ENCODE measurements at regions not wholly inside any gene's neighbourhood (a gene's known extent, or its start where the extent isn't known, plus 50 kb on each side); places are given as distances from the start of the nearest gene placed in this dataset.

GRCh38 chr3:95901948-95902347 is 912.4 kb upstream of the EPHA6 start:
- TF ChIP-seq, protein P1, sequence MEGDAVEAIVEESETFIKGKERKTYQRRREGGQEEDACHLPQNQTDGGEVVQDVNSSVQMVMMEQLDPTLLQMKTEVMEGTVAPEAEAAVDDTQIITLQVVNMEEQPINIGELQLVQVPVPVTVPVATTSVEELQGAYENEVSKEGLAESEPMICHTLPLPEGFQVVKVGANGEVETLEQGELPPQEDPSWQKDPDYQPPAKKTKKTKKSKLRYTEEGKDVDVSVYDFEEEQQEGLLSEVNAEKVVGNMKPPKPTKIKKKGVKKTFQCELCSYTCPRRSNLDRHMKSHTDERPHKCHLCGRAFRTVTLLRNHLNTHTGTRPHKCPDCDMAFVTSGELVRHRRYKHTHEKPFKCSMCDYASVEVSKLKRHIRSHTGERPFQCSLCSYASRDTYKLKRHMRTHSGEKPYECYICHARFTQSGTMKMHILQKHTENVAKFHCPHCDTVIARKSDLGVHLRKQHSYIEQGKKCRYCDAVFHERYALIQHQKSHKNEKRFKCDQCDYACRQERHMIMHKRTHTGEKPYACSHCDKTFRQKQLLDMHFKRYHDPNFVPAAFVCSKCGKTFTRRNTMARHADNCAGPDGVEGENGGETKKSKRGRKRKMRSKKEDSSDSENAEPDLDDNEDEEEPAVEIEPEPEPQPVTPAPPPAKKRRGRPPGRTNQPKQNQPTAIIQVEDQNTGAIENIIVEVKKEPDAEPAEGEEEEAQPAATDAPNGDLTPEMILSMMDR (IDR thresholded peaks at IDR 0.05 in 2 of 3, conservative IDR thresholded peaks at IDR 0.05 in 1 of 3; ENCODE audit: borderline replicate concordance in 1 of 3, insufficient read depth in 1 of 3, low read depth in 2 of 3, low read length in 2 of 3), result no peak
- TF ChIP-seq SP1 (IDR thresholded peaks at IDR 0.05; ENCODE audit: low read depth), result no peak
- TF ChIP-seq CEBPB (IDR thresholded peaks at IDR 0.05; ENCODE audit: low read depth), result no peak
- TF ChIP-seq EZH2phosphoT487 (IDR thresholded peaks at IDR 0.05; ENCODE audit: borderline replicate concordance), result no peak
- no peak for TF ChIP-seq POLR2A (IDR thresholded peaks at IDR 0.05; ENCODE audit: borderline replicate concordance, extremely low read depth, insufficient read depth, insufficient read length)
- no peak for TF ChIP-seq POLR2AphosphoS5 (IDR thresholded peaks at IDR 0.05; ENCODE audit: low read depth, low read length)
- no peak for TF ChIP-seq ATF3 (IDR thresholded peaks at IDR 0.05)
- TF ChIP-seq EZH2 (IDR thresholded peaks at IDR 0.05), result no peak
- TF ChIP-seq SIN3A (IDR thresholded peaks at IDR 0.05; ENCODE audit: low read depth), result no peak
